Common myeloid progenitor, CD34-positive (primary cell): ENCODE measurements at regions not wholly inside any gene's neighbourhood (a gene's known extent, or its start where the extent isn't known, plus 50 kb on each side); places are given as distances from the start of the nearest gene placed in this dataset.

Experiments used
- CTCF ChIA-PET: fragments of 350-600 bp; sonication (Branson Sonifier 250); formaldehyde crosslinking; loops from one replicate; lab custom pipeline; 2021; ENCODE audit warnings: antibody characterized with exemption; lab: Charles Lee
- POLR2A ChIA-PET: fragments of 350-600 bp; sonication (Branson Sonifier 250); formaldehyde crosslinking; loops from one replicate; lab custom pipeline; 2021; ENCODE audit warnings: antibody characterized with exemption; lab: Charles Lee
- DNase-seq, 3 donors: peaks; one replicate each; pipeline versions ENCODE4 v3.0.0 to v3.0.0-alpha.2; 2013
- H3K27ac ChIP-seq, 2 experiments: 1 replicate in 1 of 2; 2 replicates in 1 of 2; pipeline ENCODE4 v1.7.0; 2013; ENCODE audit warnings: inconsistent platforms in 2 of 2, low read length in 2 of 2, mild to moderate bottlenecking in 2 of 2, low read depth in 1 of 2, moderate library complexity in 1 of 2; ENCODE audit not compliant: severe bottlenecking in 2 of 2, insufficient read depth in 1 of 2, poor library complexity in 1 of 2
- H3K27me3 ChIP-seq, 5 experiments: replicated peaks in 2 of 5; 1 replicate in 3 of 5; 2 replicates in 2 of 5; pipeline versions ENCODE4 v1.6.1 to v1.7.0; 2013; ENCODE audit warnings: low read length in 4 of 5, mild to moderate bottlenecking in 2 of 5, moderate library complexity in 2 of 5, inconsistent platforms in 1 of 5; ENCODE audit not compliant: insufficient read depth in 5 of 5, control insufficient read depth in 4 of 5
- H3K36me3 ChIP-seq, 4 experiments: 1 replicate in 2 of 4; 2 replicates in 2 of 4; pipeline versions ENCODE4 v1.6.1 to v1.7.0; 2013; ENCODE audit warnings: low read length in 3 of 4, control low read depth in 1 of 4, mild to moderate bottlenecking in 1 of 4; ENCODE audit not compliant: control insufficient read depth in 4 of 4, insufficient read depth in 4 of 4
- H3K4me1 ChIP-seq, 4 experiments: 1 replicate in 3 of 4; 2 replicates in 1 of 4; pipeline versions ENCODE4 v1.6.1 to v1.7.1; 2013; ENCODE audit warnings: low read length in 3 of 4, mild to moderate bottlenecking in 3 of 4, control low read depth in 1 of 4, inconsistent platforms in 1 of 4, moderate library complexity in 1 of 4; ENCODE audit not compliant: control insufficient read depth in 4 of 4, insufficient read depth in 4 of 4; ENCODE audit errors: control extremely low read depth in 1 of 4
- H3K4me3 ChIP-seq, 7 experiments: 1 replicate in 4 of 7; 2 replicates in 3 of 7; pipeline versions ENCODE4 v1.5.1 to v1.7.0; 2013; ENCODE audit warnings: mild to moderate bottlenecking in 7 of 7, low read length in 6 of 7, moderate library complexity in 6 of 7, inconsistent platforms in 2 of 7, low read depth in 2 of 7, control low read depth in 1 of 7; ENCODE audit not compliant: insufficient read depth in 4 of 7, control insufficient read depth in 1 of 7; ENCODE audit errors: extremely low read depth in 1 of 7
- H3K9me3 ChIP-seq, 5 experiments: 1 replicate in 4 of 5; 2 replicates in 1 of 5; pipeline versions ENCODE4 v1.6.1 to v1.7.1; 2013; ENCODE audit warnings: low read length in 4 of 5, mild to moderate bottlenecking in 2 of 5, inconsistent platforms in 1 of 5, low read depth in 1 of 5, moderate library complexity in 1 of 5; ENCODE audit not compliant: control insufficient read depth in 4 of 5, insufficient read depth in 2 of 5; ENCODE audit errors: control extremely low read depth in 1 of 5
- WGBS: methylation state at CpG from one replicate; pipeline ENCODE4 v1.1.5; 2013; ENCODE audit not compliant: insufficient coverage; 5-methylcytosine and 5-hydroxymethylcytosine counted together

DNA sequence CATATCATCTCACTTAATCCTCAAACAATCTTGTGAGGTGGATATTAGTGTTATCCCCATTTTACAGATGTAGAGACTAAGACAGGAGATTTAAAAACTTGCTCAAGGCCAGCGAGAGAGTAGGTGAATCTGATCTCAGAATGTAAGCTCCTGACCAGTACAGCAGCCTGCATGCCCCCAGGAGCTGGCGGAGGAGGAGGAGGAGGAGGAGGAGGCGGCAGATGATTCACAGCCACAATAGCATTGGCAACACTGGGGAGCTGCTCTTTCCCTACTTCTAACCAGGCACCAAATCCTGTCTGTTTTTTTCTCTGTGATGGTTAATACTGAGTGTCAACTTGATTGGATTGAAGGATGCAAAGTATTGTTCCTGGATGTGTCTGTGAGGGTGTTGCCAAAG, 243.2 kb downstream of the ATG4C start:
- WGBS: no CpG with 5 or more reads among the region's 3 CpGs
- peaks cover 0 to 3% (median 0%) of the 10 kb centered on the region in 5 experiments for H3K27me3 ChIP-seq
- ChIA-PET POLR2A (no interaction called here), CTCF (no interaction called here)
- H3K9me3 ChIP-seq: peaks cover 0 to 7% (median 0%) of the 10 kb centered on the region in 5 experiments
- H3K4me3 ChIP-seq: no peak overlapping the region
- H3K4me1 ChIP-seq: no peaks in the 10 kb centered on the region
- no peaks in the 10 kb centered on the region for H3K36me3 ChIP-seq
- no peak overlapping the region for H3K27ac ChIP-seq
- no peak for DNase-seq

DNA sequence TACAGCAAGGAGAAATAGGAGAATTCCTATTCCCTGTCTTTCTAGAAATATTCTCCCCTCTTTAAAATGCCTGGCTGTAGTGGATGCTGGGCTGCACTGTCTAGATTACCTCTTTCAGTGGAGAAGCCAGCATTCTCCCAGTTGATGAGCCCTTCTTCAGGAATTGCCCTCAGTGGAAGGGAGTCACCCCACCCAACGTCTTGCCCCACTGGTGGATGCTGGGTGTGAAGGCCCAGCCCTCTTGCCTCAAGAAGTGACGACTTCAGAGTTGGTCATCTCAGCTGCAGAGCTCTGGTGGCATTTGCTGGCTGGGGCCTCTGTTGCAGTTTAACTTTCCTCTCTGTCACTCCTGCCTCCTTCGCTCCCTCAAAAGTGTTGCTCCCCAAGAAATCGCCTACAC, 248.2 kb downstream of the ATG4C start:
- WGBS: 85% methylated on average over 2 of the region's 4 CpGs
- H3K4me1 ChIP-seq: no peaks in the 10 kb centered on the region
- no peak overlapping the region for H3K4me3 ChIP-seq
- no peak for DNase-seq
- peaks cover 0 to 5% (median 0%) of the 10 kb centered on the region in 5 experiments for H3K27me3 ChIP-seq
- H3K36me3 ChIP-seq: no peaks in the 10 kb centered on the region
- ChIA-PET POLR2A (no interaction called here), CTCF (no interaction called here)
- H3K27ac ChIP-seq: no peak overlapping the region
- peaks cover 0 to 7% (median 0%) of the 10 kb centered on the region in 5 experiments for H3K9me3 ChIP-seq

DNA sequence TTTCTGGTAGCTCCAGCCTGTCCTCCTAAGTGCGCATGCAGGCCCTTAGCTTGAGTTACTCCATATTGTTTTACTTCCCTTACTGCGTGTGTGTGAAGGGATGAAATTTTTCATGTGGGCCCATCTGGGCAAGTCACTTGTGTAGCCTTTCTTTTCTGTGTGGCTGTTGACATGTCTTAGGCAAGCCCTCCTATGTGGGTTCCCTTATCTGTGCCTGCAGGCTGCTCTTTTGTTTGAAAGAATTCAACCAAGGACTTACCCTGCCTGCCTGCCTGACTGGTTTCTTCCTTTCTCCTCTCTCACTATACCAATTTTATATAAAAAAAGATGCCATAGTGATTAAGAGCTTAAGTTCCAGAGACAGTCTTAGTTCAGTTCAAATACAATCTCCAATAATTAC, 249.3 kb downstream of the ATG4C start:
- POLR2A ChIA-PET: no interaction called here
- H3K4me1 ChIP-seq: no peaks in the 10 kb centered on the region
- CTCF ChIA-PET: no interaction called here
- H3K27me3 ChIP-seq: peaks cover 0 to 5% (median 0%) of the 10 kb centered on the region in 5 experiments
- no peak overlapping the region for H3K27ac ChIP-seq
- WGBS: no CpG with 5 or more reads among the region's 2 CpGs
- peak; percentile 1 to 59 (median 28) for DNase-seq
- H3K9me3 ChIP-seq: peaks cover 0 to 7% (median 0%) of the 10 kb centered on the region in 5 experiments
- H3K36me3 ChIP-seq: no peaks in the 10 kb centered on the region
- no peak overlapping the region for H3K4me3 ChIP-seq

DNA sequence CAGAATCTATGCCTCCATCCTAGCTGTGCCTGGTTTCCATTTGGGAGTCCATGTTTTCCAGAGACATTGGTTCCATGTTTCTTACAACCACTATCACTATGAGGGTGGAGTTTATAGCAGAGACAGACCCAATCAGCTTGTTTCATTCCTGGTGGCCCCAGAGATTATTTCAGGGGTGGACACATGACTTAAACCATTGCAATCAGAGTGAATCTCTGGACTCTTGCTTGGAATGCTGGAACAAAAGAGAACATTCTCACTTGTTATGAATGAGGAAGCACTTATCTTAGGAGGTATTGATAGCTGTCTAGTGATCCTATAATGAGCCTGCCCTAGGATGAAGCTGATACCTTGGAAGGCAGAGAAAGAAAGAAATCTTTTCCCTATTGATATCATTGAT, 250.3 kb downstream of the ATG4C start:
- Histone ChIP-seq H3K27me3 (peaks cover 0 to 5% (median 0%) of the 10 kb centered on the region in 5 experiments), H3K27ac (no peak overlapping the region), H3K9me3 (peaks cover 0 to 7% (median 0%) of the 10 kb centered on the region in 5 experiments), H3K4me1 (no peaks in the 10 kb centered on the region), H3K4me3 (no peak overlapping the region), H3K36me3 (no peaks in the 10 kb centered on the region)
- ChIA-PET CTCF (no interaction called here), POLR2A (no interaction called here)
- no peak for DNase-seq

GRCh38 chr1:63038586-63038985, 254.7 kb downstream of the ATG4C start:
- no peaks in the 10 kb centered on the region for H3K9me3 ChIP-seq
- CTCF ChIA-PET: no interaction called here
- POLR2A ChIA-PET: no interaction called here
- DNase-seq: no peak
- no peak overlapping the region for H3K27ac ChIP-seq
- H3K4me1 ChIP-seq: no peaks in the 10 kb centered on the region
- H3K4me3 ChIP-seq: no peak overlapping the region
- no peaks in the 10 kb centered on the region for H3K36me3 ChIP-seq
- WGBS: 100% methylated on average over 3 of the region's 5 CpGs
- H3K27me3 ChIP-seq: peaks cover 0 to 4% (median 0%) of the 10 kb centered on the region in 5 experiments

DNA sequence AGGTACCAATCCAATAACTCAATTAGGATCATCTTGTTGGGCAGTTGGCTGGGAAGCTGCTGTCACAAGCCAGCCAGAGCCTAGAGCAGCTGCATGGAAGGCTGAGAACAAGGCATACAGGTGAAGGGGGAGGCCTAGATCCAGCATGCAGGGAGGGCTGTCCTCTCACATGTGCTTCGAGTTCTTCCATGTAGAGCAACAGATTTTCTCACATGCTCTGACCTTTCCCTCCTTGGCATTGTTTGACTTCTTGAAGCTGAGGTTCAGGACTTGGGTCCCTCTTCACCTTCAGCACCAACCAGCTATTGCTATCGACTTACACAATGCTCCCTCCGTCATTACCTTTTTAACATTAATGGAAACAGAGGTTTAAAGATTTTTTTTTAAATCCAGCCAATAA, 257.7 kb downstream of the ATG4C start:
- Histone ChIP-seq H3K4me1 (no peaks in the 10 kb centered on the region), H3K9me3 (no peaks in the 10 kb centered on the region), H3K36me3 (no peaks in the 10 kb centered on the region), H3K27ac (no peak overlapping the region), H3K27me3 (peaks cover 0 to 4% (median 0%) of the 10 kb centered on the region in 5 experiments), H3K4me3 (no peak overlapping the region)
- CTCF ChIA-PET: no interaction called here
- DNase-seq: no peak
- WGBS: 78% methylated on average over 1 of the region's 3 CpGs
- POLR2A ChIA-PET: no interaction called here

DNA sequence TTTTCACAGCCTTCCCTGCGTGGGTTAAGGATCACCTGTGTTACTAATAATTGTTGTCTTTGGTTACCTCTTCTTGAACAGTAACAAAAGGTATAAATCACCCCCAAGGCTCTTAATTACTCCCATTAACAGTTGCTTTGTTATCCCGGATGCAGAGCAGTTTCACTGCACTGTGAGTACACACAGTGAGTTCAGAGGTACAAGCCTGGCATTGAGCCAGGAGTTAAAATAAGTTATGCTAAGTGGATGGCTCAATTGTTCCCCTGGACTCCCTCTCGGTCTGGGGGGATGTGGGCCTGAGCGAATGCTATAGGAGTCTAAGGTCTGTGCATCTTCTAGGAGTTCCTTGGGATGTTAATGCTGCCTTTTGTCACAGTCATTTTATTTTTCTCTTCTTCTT, 258.3 kb downstream of the ATG4C start:
- ChIA-PET CTCF (no interaction called here), POLR2A (no interaction called here)
- no peak overlapping the region for H3K4me3 ChIP-seq
- WGBS: 78% methylated on average over 1 of the region's 4 CpGs
- H3K9me3 ChIP-seq: no peaks in the 10 kb centered on the region
- no peaks in the 10 kb centered on the region for H3K36me3 ChIP-seq
- no peak for DNase-seq
- peaks cover 0 to 4% (median 0%) of the 10 kb centered on the region in 5 experiments for H3K27me3 ChIP-seq
- H3K27ac ChIP-seq: no peak overlapping the region
- H3K4me1 ChIP-seq: no peaks in the 10 kb centered on the region
